ENCODE measurements at regions not wholly inside any gene's neighbourhood (a gene's known extent, or its start where the extent isn't known, plus 50 kb on each side); places are given as distances from the start of the nearest gene placed in this dataset.

GRCh38 chr2:94960266-94960665, 65.2 kb upstream of the MAL start:
- DNase-seq = no peak
- no peaks in the 10 kb centered on the region for H3K4me1 Mint-ChIP-seq
- TF ChIP-seq CTCF (IDR thresholded peaks at IDR 0.05) = no peak
- H3K27ac Mint-ChIP-seq = no peak overlapping the region
- peaks cover 21% of the 10 kb centered on the region for H3K27me3 Mint-ChIP-seq (ENCODE audit: low read depth, poor library complexity)
- no peaks in the 10 kb centered on the region for H3K36me3 Mint-ChIP-seq (ENCODE audit: low read depth)
- H3K4me3 Mint-ChIP-seq = no peak overlapping the region
- no peaks in the 10 kb centered on the region for H3K9me3 Mint-ChIP-seq

GRCh38 chr2:94960751-94961150, 64.8 kb upstream of the MAL start:
- Mint-ChIP-seq H3K4me1 (no peaks in the 10 kb centered on the region), H3K27ac (no peak overlapping the region), H3K27me3 (ENCODE audit: low read depth, poor library complexity) (peaks cover 21% of the 10 kb centered on the region), H3K36me3 (ENCODE audit: low read depth) (no peaks in the 10 kb centered on the region), H3K9me3 (no peaks in the 10 kb centered on the region), H3K4me3 (no peak overlapping the region)
- DNase-seq = no peak
- TF ChIP-seq CTCF (IDR thresholded peaks at IDR 0.05) = no peak

DNA sequence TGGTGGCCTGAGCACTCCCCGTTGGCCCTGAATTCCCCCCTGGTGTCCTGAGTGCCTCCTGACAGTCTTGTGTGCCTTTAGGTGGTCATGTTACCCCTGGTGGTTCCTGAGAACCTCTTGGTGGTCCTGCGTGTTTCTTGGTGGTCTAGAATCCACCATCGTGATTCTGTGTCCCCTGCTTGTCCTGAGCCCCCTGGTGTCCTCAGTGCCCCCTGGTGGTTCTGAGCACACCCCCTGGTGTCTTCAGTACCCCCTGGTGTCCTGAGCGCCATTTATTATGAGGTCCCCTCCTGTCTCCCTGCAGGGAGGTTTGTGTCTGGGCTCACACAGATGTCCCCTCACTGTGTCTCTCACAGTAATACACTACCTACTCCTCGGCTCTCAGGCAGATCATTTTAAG, 61.3 kb upstream of the MAL start:
- no peak for TF ChIP-seq CTCF (IDR thresholded peaks at IDR 0.05)
- Mint-ChIP-seq H3K9me3 (peaks cover 10% of the 10 kb centered on the region), H3K36me3 (ENCODE audit: low read depth) (no peaks in the 10 kb centered on the region), H3K4me1 (no peaks in the 10 kb centered on the region), H3K27me3 (ENCODE audit: low read depth, poor library complexity) (peaks cover 25% of the 10 kb centered on the region), H3K27ac (no peak overlapping the region), H3K4me3 (no peak overlapping the region)
- no peak for DNase-seq

GRCh38 chr2:94966689-94967088, 58.8 kb upstream of the MAL start:
- no peaks in the 10 kb centered on the region for H3K4me1 Mint-ChIP-seq
- no peak for DNase-seq
- no peak for TF ChIP-seq CTCF (IDR thresholded peaks at IDR 0.05)
- H3K4me3 Mint-ChIP-seq = no peak overlapping the region
- H3K27me3 Mint-ChIP-seq (ENCODE audit: low read depth, poor library complexity) = peaks cover 28% of the 10 kb centered on the region
- no peaks in the 10 kb centered on the region for H3K36me3 Mint-ChIP-seq (ENCODE audit: low read depth)
- peaks cover 14% of the 10 kb centered on the region for H3K9me3 Mint-ChIP-seq
- no peak overlapping the region for H3K27ac Mint-ChIP-seq

- Mint-ChIP-seq H3K4me3 (no peak overlapping the region), H3K27ac (no peak overlapping the region), H3K4me1 (no peaks in the 10 kb centered on the region), H3K36me3 (ENCODE audit: low read depth) (no peaks in the 10 kb centered on the region), H3K27me3 (ENCODE audit: low read depth, poor library complexity) (peaks cover 17% of the 10 kb centered on the region), H3K9me3 (peaks cover 29% of the 10 kb centered on the region)
- no peak for DNase-seq
- TF ChIP-seq CTCF (IDR thresholded peaks at IDR 0.05) = no peak
Observed at GRCh38 chr2:94970353-94970752, 55.2 kb upstream of the MAL start.
